ENCODE measurements at regions not wholly inside any gene's neighbourhood (a gene's known extent, or its start where the extent isn't known, plus 50 kb on each side); places are given as distances from the start of the nearest gene placed in this dataset.

DNA sequence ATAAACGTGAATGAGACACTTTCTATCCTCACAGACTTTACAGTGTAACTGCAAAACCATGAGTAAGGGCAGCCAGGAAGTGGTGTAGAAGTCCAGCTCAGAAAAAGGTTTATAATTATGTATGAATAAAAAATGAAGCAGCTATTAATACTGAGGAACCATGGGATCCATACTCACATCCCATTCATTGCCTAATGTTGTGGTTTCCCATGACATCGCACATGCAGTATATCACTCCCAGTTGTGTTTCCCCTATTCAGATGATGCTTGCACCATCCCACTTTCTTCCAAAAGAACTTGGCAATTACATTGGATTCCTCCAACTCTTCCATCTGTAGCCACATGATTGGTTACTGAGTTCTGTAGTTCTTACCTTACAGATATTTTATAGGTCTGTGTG lies 74.5 kb upstream of the SEMA3D start:
- TF ChIP-seq CTCF (IDR thresholded peaks at IDR 0.05) (no peak), POLR2A (IDR thresholded peaks at IDR 0.05) (no peak)
